ENCODE measurements at regions not wholly inside any gene's neighbourhood (a gene's known extent, or its start where the extent isn't known, plus 50 kb on each side); places are given as distances from the start of the nearest gene placed in this dataset.

- TF ChIP-seq CTCF (IDR thresholded peaks at IDR 0.05) = no peak
- TF ChIP-seq POLR2A (IDR thresholded peaks at IDR 0.05) = no peak
- TF ChIP-seq POLR2AphosphoS5 (IDR thresholded peaks at IDR 0.05; ENCODE audit: insufficient read depth in 1 of 2, low read depth in 1 of 2) = no peak
These were observed 194.4 kb downstream of the TAF11L14 start for GRCh38 chr5:17828681-17829080.

Data from vagina (tissue), 2 donors.